ENCODE measurements at regions not wholly inside any gene's neighbourhood (a gene's known extent, or its start where the extent isn't known, plus 50 kb on each side); places are given as distances from the start of the nearest gene placed in this dataset.

GRCh38 chr7:24477398-24478136 lies 95.7 kb upstream of the PALS2 start (continued):
- no peak for TF ChIP-seq ETV6 (conservative IDR thresholded peaks at IDR 0.05 in 1 of 2, IDR thresholded peaks at IDR 0.05 in 1 of 2; ENCODE audit: borderline replicate concordance in 1 of 2, low read depth in 1 of 2)

- H3K9me3 ChIP-seq (replicated peaks; ENCODE audit: control insufficient read depth, insufficient read depth, low read length), result no peaks in the 10 kb centered on the region
- ChIA-PET SMC1A (ENCODE audit: uncharacterized antibody, unreplicated experiment) (interaction anchor here (0.8 kb wide), 1 partner anchor 12 kb away, joined by 3 read pairs; no protein-coding TSS in a partner anchor), RAD21 (ENCODE audit: unreplicated experiment) (no interaction called here), CTCF (no interaction called here), POLR2A (no interaction called here)
- BruUV-seq (replicated peaks), result no TSS peak
- H3K36me3 ChIP-seq (ENCODE audit: control insufficient read depth in 2 of 2, insufficient read depth in 2 of 2, low read length in 1 of 2), result no peaks in the 10 kb centered on the region
- 39% methylated on average over 3 of the region's 3 CpGs for WGBS (ENCODE audit: insufficient coverage, insufficient replicate concordance, low lambda C conversion rate, missing lambda C conversion rate)
- no peak overlapping the region for H3K27ac ChIP-seq (ENCODE audit: control insufficient read depth, insufficient read depth)
- TF ChIP-seq RUNX3 (IDR thresholded peaks at IDR 0.05; ENCODE audit: low read length) (no peak), LARP7 (IDR thresholded peaks at IDR 0.05) (no peak), FOS (IDR thresholded peaks at IDR 0.05; ENCODE audit: borderline replicate concordance, extremely low read depth, insufficient read length) (no peak), ZNF217 (IDR thresholded peaks at IDR 0.05) (no peak), RAD51 (IDR thresholded peaks at IDR 0.05) (no peak), RELB (IDR thresholded peaks at IDR 0.05; ENCODE audit: low read depth) (no peak), BRCA1 (IDR thresholded peaks at IDR 0.05; ENCODE audit: low read depth, low read length) (no peak), MLLT1 (IDR thresholded peaks at IDR 0.05) (no peak), FOXK2 (IDR thresholded peaks at IDR 0.05) (no peak), SKIL (IDR thresholded peaks at IDR 0.05; ENCODE audit: low read depth, poor library complexity, severe bottlenecking) (no peak), STAT3 (IDR thresholded peaks at IDR 0.05; ENCODE audit: low read depth, low read length) (no peak)
- DNase-seq (ENCODE audit: low read depth, low spot score), result no peak
- intact Hi-C loops (cut with micrococcal nuclease; ENCODE audit: unreplicated experiment) (no loop called here), in situ Hi-C loops (cut with MboI) (no loop called here)
- no peak overlapping the region for H2AFZ ChIP-seq (ENCODE audit: control insufficient read depth, low read depth, low read length)
- FAIRE-seq, result no peak
- no peak overlapping the region for H3K4me2 ChIP-seq (ENCODE audit: control insufficient read depth, insufficient read depth)
- H3K4me1 ChIP-seq (ENCODE audit: control insufficient read depth, insufficient read depth, low read length), result no peaks in the 10 kb centered on the region
- no peaks in the 10 kb centered on the region for H4K20me1 ChIP-seq (ENCODE audit: control insufficient read depth, insufficient read depth)
- ATAC-seq, result no peak
- no peaks in the 10 kb centered on the region for H3K27me3 ChIP-seq (replicated peaks in 1 of 2; ENCODE audit: control insufficient read depth in 2 of 2, insufficient read depth in 2 of 2, low read length in 1 of 2)
- H3K79me2 ChIP-seq (ENCODE audit: control insufficient read depth, insufficient read depth, low read length), result no peaks in the 10 kb centered on the region
- no peak overlapping the region for H3K4me3 ChIP-seq
- no peak overlapping the region for H3K9ac ChIP-seq (ENCODE audit: control insufficient read depth, insufficient read depth, low read length)
Observed at GRCh38 chr7:24478137-24478655, 95.1 kb upstream of the PALS2 start.

All from GM12878 (cell line).